Nephron progenitor cell (in vitro differentiated cells): ENCODE measurements at regions not wholly inside any gene's neighbourhood (a gene's known extent, or its start where the extent isn't known, plus 50 kb on each side); places are given as distances from the start of the nearest gene placed in this dataset.
"Not testable (repeated sequence)": the region's sequence is repeated elsewhere in the genome, so short reads cannot be mapped to it uniquely, and the experiment has no call there.

ENCODE experiments used
- DNase-seq: peaks from one replicate; pipeline ENCODE4 v3.0.0; 2021
- H3K27ac Mint-ChIP-seq: 2 replicates; pipeline ENCODE4 v1.8.0; 2021; ENCODE audit warnings: mild to moderate bottlenecking, moderate library complexity, mixed read lengths
- H3K27me3 Mint-ChIP-seq: 2 replicates; pipeline ENCODE4 v1.8.0; 2021; ENCODE audit warnings: mild to moderate bottlenecking, low read depth, mixed read lengths; ENCODE audit not compliant: poor library complexity
- H3K36me3 Mint-ChIP-seq: 2 replicates; pipeline ENCODE4 v1.8.0; 2021; ENCODE audit warnings: low read depth, mixed read lengths
- H3K4me1 Mint-ChIP-seq: 2 replicates; pipeline ENCODE4 v1.8.0; 2021; ENCODE audit warnings: mixed read lengths
- H3K4me3 Mint-ChIP-seq: 2 replicates; pipeline ENCODE4 v1.8.0; 2021; ENCODE audit warnings: mild to moderate bottlenecking, moderate library complexity, mixed read lengths
- H3K9me3 Mint-ChIP-seq: 2 replicates; pipeline ENCODE4 v1.8.0; 2021; ENCODE audit warnings: mild to moderate bottlenecking, moderate library complexity, mixed read lengths
- CTCF ChIP-seq: fragments of 200-600 bp; sonication (generic); IDR thresholded peaks from 2 replicates; pipeline ENCODE4 v1.5.0; 2021; ENCODE audit warnings: antibody characterized with exemption

DNA sequence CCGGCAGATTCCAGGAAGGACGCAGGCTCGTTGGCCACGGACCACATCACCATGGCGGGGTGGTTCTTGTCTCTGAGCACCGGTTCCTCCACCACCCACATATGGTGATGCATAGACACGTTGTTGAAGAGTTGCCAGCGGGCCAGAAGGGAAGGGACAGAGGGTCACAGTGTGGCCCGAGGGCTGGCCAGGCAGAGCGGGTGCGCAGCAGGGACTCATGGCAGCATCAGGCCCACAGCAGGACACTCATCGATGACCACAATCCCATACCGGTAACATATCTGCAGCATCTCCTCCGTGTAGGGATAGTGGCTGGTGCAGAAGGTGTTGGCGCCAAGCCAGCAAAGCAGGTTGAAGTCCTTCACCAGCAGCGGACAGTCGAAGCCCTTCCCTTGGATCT, 469.2 kb upstream of the FAM174A start:
- H3K36me3 Mint-ChIP-seq, H3K9me3 Mint-ChIP-seq, DNase-seq, H3K4me3 Mint-ChIP-seq, H3K4me1 Mint-ChIP-seq, H3K27ac Mint-ChIP-seq, H3K27me3 Mint-ChIP-seq: not testable (repeated sequence)

- Mint-ChIP-seq H3K4me3 (no peak overlapping the region), H3K36me3 (no peaks in the 10 kb centered on the region), H3K27ac (no peak overlapping the region), H3K9me3 (no peaks in the 10 kb centered on the region), H3K4me1 (no peaks in the 10 kb centered on the region), H3K27me3 (no peaks in the 10 kb centered on the region)
- TF ChIP-seq CTCF, result no peak
- no peak for DNase-seq
Observed at GRCh38 chr5:100043475-100043874, 491.7 kb upstream of the FAM174A start.

DNA sequence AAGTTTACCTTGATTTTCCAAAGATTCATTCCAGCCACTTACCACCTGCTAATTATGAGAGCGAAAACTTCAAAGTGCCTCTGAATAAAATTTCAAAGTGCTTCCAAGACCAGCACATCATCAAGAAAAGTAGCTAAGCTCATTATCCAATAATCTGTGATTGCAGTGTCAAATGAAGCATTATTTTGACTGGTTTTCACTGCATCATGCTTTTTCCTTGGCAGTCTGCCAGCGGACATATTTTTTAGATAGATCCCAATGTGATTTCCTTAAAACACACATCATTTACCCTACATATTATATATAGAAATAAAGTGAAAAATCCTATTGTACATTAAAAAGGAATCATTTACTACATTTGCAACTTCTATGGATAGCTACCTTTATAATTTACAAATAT, 508.6 kb upstream of the FAM174A start:
- DNase-seq, result no peak

GRCh38 chr5:100023536-100023935, 511.6 kb upstream of the FAM174A start:
- DNase-seq, result no peak
- Mint-ChIP-seq H3K36me3 (no peaks in the 10 kb centered on the region), H3K27me3 (no peaks in the 10 kb centered on the region), H3K4me1 (no peaks in the 10 kb centered on the region), H3K9me3 (no peaks in the 10 kb centered on the region), H3K27ac (no peak overlapping the region), H3K4me3 (no peak overlapping the region)
- TF ChIP-seq CTCF, result no peak

More for the DNA sequence above, 508.6 kb upstream of the FAM174A start:
- Mint-ChIP-seq H3K27me3 (no peaks in the 10 kb centered on the region), H3K4me1 (no peaks in the 10 kb centered on the region), H3K9me3 (no peaks in the 10 kb centered on the region), H3K27ac (no peak overlapping the region), H3K4me3 (no peak overlapping the region), H3K36me3 (no peaks in the 10 kb centered on the region)
- no peak for TF ChIP-seq CTCF

DNA sequence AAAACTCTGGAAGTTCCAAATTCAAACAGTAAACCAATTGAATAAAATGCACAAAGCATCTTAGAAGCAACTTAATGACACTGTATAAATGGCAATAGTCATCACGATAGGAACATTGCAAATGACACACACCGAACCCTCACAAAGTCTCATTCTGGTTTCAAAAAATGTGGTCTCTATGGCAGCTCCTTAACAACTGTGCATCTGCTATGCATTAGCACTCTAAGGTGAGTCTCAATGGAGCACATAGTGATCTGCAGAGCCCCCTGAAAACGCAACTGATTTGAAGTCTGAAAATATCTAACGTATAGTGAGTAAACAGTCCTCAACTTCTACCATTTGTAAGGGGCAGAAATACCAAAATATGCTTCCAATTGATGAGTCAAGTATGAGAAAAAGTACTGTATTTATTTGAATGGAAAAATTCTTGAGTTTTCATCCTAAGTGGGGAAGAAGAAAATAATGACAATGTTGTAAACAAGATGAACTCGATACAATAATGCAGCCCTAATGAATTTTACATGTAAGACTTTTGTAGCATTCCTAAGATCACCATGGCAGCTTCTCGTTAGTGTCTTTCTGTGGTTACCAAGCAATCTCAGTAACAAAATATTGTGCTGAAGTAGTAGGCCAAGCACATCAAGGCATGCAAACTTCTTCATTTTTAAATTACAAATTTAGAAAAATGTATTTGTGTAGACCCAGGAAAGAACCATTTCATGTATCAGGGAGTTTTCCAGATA, 517.5 kb upstream of the FAM174A start:
- no peaks in the 10 kb centered on the region for H3K36me3 Mint-ChIP-seq
- no peaks in the 10 kb centered on the region for H3K9me3 Mint-ChIP-seq
- no peaks in the 10 kb centered on the region for H3K4me1 Mint-ChIP-seq
- no peak for DNase-seq
- no peak overlapping the region for H3K27ac Mint-ChIP-seq
- H3K4me3 Mint-ChIP-seq, result no peak overlapping the region
- no peaks in the 10 kb centered on the region for H3K27me3 Mint-ChIP-seq
- no peak for TF ChIP-seq CTCF

- DNase-seq, H3K27ac Mint-ChIP-seq, H3K4me1 Mint-ChIP-seq, H3K4me3 Mint-ChIP-seq, H3K27me3 Mint-ChIP-seq, H3K36me3 Mint-ChIP-seq, H3K9me3 Mint-ChIP-seq: not testable (repeated sequence)
Observed at GRCh38 chr5:100013305-100013704, 521.9 kb upstream of the FAM174A start.

- not testable (repeated sequence) for H3K36me3 Mint-ChIP-seq, H3K27ac Mint-ChIP-seq, H3K9me3 Mint-ChIP-seq, H3K4me1 Mint-ChIP-seq, H3K4me3 Mint-ChIP-seq, DNase-seq, H3K27me3 Mint-ChIP-seq
Observed at GRCh38 chr5:100011160-100011559, 524.0 kb upstream of the FAM174A start.
